Tibial artery (tissue), 4 donors: ENCODE measurements at regions not wholly inside any gene's neighbourhood (a gene's known extent, or its start where the extent isn't known, plus 50 kb on each side); places are given as distances from the start of the nearest gene placed in this dataset.

Experiments used
- DNase-seq, 2 donors: peaks; one replicate each; pipeline ENCODE4 v3.0.0-alpha.2; 2019
- H3K27ac ChIP-seq, 2 donors: fragments of 200-600 bp; sonication (generic) in 1 of 2; 1 replicate in 1 of 2; 2 replicates in 1 of 2; pipeline ENCODE4 v1.5.1; 2018 to 2019; ENCODE audit warnings: mild to moderate bottlenecking in 1 of 2
- H3K27me3 ChIP-seq, 2 donors: fragments of 200-600 bp; sonication (generic) in 1 of 2; one replicate each; pipeline versions ENCODE4 v1.5.1 to v1.6.0; 2016 to 2019
- H3K36me3 ChIP-seq, 3 donors: fragments of 200-600 bp; sonication (generic) in 2 of 3; one replicate each; pipeline ENCODE4 v1.5.1; 2016 to 2019; ENCODE audit warnings: mild to moderate bottlenecking in 2 of 3
- H3K4me1 ChIP-seq, 4 donors: fragments of 200-600 bp; sonication (generic) in 2 of 4; 1 replicate in 3 of 4; 2 replicates in 1 of 4; pipeline ENCODE4 v1.5.1; 2016 to 2019
- H3K4me3 ChIP-seq, 2 donors: fragments of 200-600 bp; sonication (generic) in 1 of 2; 1 replicate in 1 of 2; 2 replicates in 1 of 2; pipeline ENCODE4 v1.5.1; 2018 to 2019; ENCODE audit warnings: mild to moderate bottlenecking in 2 of 2
- H3K9me3 ChIP-seq, 3 donors: fragments of 200-600 bp; sonication (generic) in 1 of 3; one replicate each; pipeline ENCODE4 v1.5.1; 2016 to 2019
- intact Hi-C: fragments of 100-400 bp; cut with DNase I; formaldehyde crosslinking; loops from one replicate; pipeline ENCODE4 v1.15.0; 2023; ENCODE audit warnings: low total_unique reads
- TF ChIP-seq, protein P1 (sequence below), 2 experiments: fragments of 200-600 bp in 1 of 2; fragments of 450-650 bp in 1 of 2; IDR thresholded peaks; one replicate each; pipeline ENCODE4 v1.5.1; 2017 to 2019; ENCODE audit warnings: antibody characterized with exemption in 2 of 2, mild to moderate bottlenecking in 1 of 2, moderate library complexity in 1 of 2

DNA sequence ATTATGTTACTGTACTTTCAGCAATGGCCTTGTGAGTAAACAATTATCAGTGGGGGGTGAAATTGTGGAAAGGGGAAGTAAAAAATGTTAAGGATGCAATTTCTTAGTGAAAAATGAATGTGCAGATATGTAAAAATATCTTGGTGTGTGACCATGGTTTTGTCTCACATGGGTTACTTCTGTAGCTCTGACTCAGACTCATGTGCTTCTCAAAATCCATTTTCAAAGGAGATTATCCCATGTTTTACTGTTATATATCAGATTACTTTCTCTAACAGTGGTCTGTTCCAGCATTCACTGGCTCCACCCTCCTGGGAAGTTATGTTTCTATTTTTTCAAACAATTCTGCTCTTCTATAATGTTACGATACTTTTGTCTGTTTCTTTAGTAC lies 298.2 kb upstream of the COL3A1 start:
- H3K9me3 ChIP-seq, result no peaks in the 10 kb centered on the region
- no peak overlapping the region for H3K27ac ChIP-seq
- intact Hi-C loops, result no loop called here
- no peak for DNase-seq
- H3K36me3 ChIP-seq, result no peaks in the 10 kb centered on the region
- no peaks in the 10 kb centered on the region for H3K4me1 ChIP-seq
- TF ChIP-seq, protein P1, sequence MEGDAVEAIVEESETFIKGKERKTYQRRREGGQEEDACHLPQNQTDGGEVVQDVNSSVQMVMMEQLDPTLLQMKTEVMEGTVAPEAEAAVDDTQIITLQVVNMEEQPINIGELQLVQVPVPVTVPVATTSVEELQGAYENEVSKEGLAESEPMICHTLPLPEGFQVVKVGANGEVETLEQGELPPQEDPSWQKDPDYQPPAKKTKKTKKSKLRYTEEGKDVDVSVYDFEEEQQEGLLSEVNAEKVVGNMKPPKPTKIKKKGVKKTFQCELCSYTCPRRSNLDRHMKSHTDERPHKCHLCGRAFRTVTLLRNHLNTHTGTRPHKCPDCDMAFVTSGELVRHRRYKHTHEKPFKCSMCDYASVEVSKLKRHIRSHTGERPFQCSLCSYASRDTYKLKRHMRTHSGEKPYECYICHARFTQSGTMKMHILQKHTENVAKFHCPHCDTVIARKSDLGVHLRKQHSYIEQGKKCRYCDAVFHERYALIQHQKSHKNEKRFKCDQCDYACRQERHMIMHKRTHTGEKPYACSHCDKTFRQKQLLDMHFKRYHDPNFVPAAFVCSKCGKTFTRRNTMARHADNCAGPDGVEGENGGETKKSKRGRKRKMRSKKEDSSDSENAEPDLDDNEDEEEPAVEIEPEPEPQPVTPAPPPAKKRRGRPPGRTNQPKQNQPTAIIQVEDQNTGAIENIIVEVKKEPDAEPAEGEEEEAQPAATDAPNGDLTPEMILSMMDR (IDR thresholded peaks at IDR 0.05), result no peak
- H3K27me3 ChIP-seq, result no peaks in the 10 kb centered on the region
- H3K4me3 ChIP-seq, result no peak overlapping the region

DNA sequence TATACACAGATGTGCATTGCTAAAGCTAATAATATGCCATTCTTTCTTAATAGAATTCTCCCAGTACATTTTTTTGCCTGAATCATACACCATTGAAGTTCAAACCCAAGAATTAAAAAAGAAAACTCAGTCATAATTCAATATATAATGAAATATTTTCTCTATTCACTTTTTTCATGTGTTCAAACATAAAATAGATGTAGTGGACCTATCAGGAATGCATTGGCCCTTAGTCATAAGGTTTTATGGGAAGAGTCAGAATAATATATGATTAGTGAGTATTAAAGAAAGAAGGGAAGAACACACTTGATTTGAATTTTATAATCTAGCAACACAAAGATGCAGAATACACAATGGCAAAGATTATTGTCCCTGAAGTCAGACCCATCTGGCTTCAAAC lies 297.0 kb upstream of the COL3A1 start:
- no peaks in the 10 kb centered on the region for H3K27me3 ChIP-seq
- no peaks in the 10 kb centered on the region for H3K9me3 ChIP-seq
- H3K27ac ChIP-seq, result no peak overlapping the region
- H3K36me3 ChIP-seq, result no peaks in the 10 kb centered on the region
- intact Hi-C loops, result no loop called here
- no peak overlapping the region for H3K4me3 ChIP-seq
- TF ChIP-seq, protein P1 (IDR thresholded peaks at IDR 0.05), result no peak
- H3K4me1 ChIP-seq, result no peaks in the 10 kb centered on the region
- DNase-seq, result no peak

DNA sequence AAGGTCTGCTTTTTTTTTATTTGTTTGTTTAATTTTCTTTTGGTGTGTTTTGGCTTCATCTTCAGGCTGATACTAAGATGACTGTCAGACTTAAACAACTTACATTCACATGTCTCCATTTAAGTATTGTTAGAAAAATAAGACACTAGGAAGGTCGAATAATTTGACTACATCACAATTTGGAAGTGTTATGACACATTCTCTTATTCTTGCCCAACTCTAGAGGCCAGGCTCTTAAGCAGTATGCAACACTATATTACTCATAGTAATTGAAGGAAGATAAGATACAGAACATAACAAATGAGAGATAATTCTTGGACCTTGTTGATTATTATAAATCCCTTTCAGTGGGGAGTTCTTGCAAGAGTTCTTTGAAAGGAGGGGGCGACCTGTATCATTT lies 295.3 kb upstream of the COL3A1 start:
- no peak overlapping the region for H3K27ac ChIP-seq
- intact Hi-C loops, result no loop called here
- TF ChIP-seq, protein P1 (IDR thresholded peaks at IDR 0.05), result no peak
- no peak overlapping the region for H3K4me3 ChIP-seq
- DNase-seq, result no peak
- no peaks in the 10 kb centered on the region for H3K9me3 ChIP-seq
- H3K27me3 ChIP-seq, result no peaks in the 10 kb centered on the region
- no peaks in the 10 kb centered on the region for H3K4me1 ChIP-seq
- no peaks in the 10 kb centered on the region for H3K36me3 ChIP-seq

DNA sequence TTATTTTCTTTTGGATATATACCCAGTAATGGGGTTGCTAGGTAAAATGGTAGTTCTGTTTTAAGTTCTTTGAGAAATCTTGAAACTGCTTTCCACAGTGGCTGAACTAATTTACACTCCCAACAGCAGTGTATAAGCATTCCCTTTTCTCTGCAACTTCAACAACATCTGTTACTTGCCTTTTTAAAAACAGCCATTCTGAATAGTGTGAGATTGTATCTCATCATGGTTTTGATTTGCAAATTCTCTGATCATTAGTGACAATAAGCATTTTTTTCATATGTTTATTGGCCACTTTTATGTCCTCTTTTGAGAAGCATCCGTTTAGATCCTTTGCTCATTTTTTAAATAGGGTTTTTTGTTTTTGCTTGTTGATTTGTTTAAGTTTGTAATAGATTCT lies 291.3 kb upstream of the COL3A1 start:
- no peak for DNase-seq
- no peak overlapping the region for H3K27ac ChIP-seq

DNA sequence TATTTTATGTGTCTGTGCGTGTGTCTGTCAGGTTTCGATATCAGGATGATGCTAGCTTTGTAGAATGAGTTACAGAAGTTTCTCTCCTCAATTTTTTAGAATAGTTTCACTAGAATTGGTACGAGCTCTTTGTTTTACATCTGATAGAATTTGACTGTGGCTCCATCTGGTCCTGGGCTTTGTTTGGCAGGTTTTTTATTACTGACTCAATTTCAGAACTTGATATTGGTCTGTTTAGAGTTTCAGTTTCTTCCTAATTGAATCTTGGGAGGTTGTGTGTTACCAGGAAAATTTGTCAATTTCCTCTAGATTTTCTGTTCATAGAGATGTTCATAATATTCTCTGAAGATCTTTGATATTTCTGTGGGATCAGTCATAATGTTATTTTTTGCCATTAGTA lies 289.4 kb upstream of the COL3A1 start:
- Histone ChIP-seq H3K4me1 (no peaks in the 10 kb centered on the region), H3K36me3 (no peaks in the 10 kb centered on the region), H3K9me3 (no peaks in the 10 kb centered on the region), H3K4me3 (no peak overlapping the region), H3K27ac (no peak overlapping the region), H3K27me3 (no peaks in the 10 kb centered on the region)
- DNase-seq, result no peak
- TF ChIP-seq, protein P1 (IDR thresholded peaks at IDR 0.05), result no peak
- intact Hi-C loops, result no loop called here

More for the DNA sequence above, 291.3 kb upstream of the COL3A1 start:
- Histone ChIP-seq H3K27me3 (no peaks in the 10 kb centered on the region), H3K36me3 (no peaks in the 10 kb centered on the region), H3K4me1 (no peaks in the 10 kb centered on the region), H3K9me3 (no peaks in the 10 kb centered on the region), H3K4me3 (no peak overlapping the region)
- TF ChIP-seq, protein P1 (IDR thresholded peaks at IDR 0.05), result no peak
- intact Hi-C loops, result no loop called here

DNA sequence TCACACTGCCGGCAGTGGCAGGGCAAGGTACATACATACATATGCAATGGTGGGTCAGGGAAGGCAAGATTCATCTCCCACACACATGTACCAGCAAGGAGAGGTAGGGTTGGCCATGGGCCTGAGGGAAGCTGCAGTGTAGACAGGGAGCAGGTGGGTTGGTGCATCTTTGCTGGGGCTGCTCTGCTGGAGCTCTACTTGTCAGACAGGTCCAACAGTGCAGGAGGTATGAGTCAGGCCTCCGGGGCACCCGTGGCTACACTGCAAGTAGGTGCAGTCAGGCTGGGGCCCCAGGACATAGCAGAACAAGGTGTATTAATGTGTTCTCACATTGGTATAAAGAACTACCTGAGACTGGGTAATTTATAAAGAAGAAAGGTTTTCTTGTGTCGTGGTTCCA lies 281.1 kb upstream of the COL3A1 start:
- Histone ChIP-seq H3K27me3 (no peaks in the 10 kb centered on the region), H3K27ac (no peak overlapping the region), H3K9me3 (no peaks in the 10 kb centered on the region), H3K36me3 (no peaks in the 10 kb centered on the region), H3K4me1 (no peaks in the 10 kb centered on the region), H3K4me3 (no peak overlapping the region)
- intact Hi-C loops, result no loop called here
- no peak for DNase-seq
- TF ChIP-seq, protein P1 (IDR thresholded peaks at IDR 0.05), result no peak
